IPS DF 6.9 (cell line): ENCODE measurements at regions not wholly inside any gene's neighbourhood (a gene's known extent, or its start where the extent isn't known, plus 50 kb on each side); places are given as distances from the start of the nearest gene placed in this dataset.

Experiments
- DNase-seq: peaks from one replicate; pipeline ENCODE4 v3.0.0-alpha.2; 2013; ENCODE audit warnings: low read depth, low spot score
- H3K27ac ChIP-seq: one replicate; pipeline ENCODE4 v1.5.1; 2013; ENCODE audit warnings: low read length, control low read depth
- H3K27me3 ChIP-seq: 2 replicates; pipeline ENCODE4 v1.6.1; 2013; ENCODE audit warnings: mild to moderate bottlenecking, low read length; ENCODE audit not compliant: control insufficient read depth, insufficient read depth
- H3K36me3 ChIP-seq: 2 replicates; pipeline ENCODE4 v1.6.1; 2013; ENCODE audit warnings: low read length; ENCODE audit not compliant: control insufficient read depth, insufficient read depth
- H3K4me1 ChIP-seq: 2 replicates; pipeline ENCODE4 v1.6.1; 2013; ENCODE audit warnings: low read length; ENCODE audit not compliant: control insufficient read depth, insufficient read depth
- H3K4me3 ChIP-seq: 2 replicates; pipeline ENCODE4 v1.5.1; 2013; ENCODE audit warnings: mild to moderate bottlenecking, low read length
- H3K9me3 ChIP-seq: 2 replicates; pipeline ENCODE4 v1.6.1; 2013; ENCODE audit warnings: low read length, inconsistent platforms; ENCODE audit not compliant: control insufficient read depth, insufficient read depth
- WGBS: extraction: QIAGEN DNeasy Blood & Tissue Kit; methylation state at CpG from one replicate; pipeline ENCODE4 v1.1.7; 2013; ENCODE audit warnings: mixed read lengths, missing lambda C conversion rate; ENCODE audit not compliant: insufficient read length, insufficient coverage; 5-methylcytosine and 5-hydroxymethylcytosine counted together

GRCh38 chrY:12403916-12404315 lies 297.1 kb upstream of the USP9Y start:
- no peaks in the 10 kb centered on the region for H3K4me1 ChIP-seq
- H3K27ac ChIP-seq = no peak overlapping the region
- H3K4me3 ChIP-seq = no peak overlapping the region
- H3K9me3 ChIP-seq = no peaks in the 10 kb centered on the region
- no peaks in the 10 kb centered on the region for H3K36me3 ChIP-seq
- no peaks in the 10 kb centered on the region for H3K27me3 ChIP-seq
- no peak for DNase-seq
- WGBS = no CpG with 5 or more reads among the region's 3 CpGs

GRCh38 chrY:12408236-12408635 lies 292.8 kb upstream of the USP9Y start:
- no peak for DNase-seq
- H3K27me3 ChIP-seq = no peaks in the 10 kb centered on the region
- no peak overlapping the region for H3K27ac ChIP-seq
- no CpG with 5 or more reads among the region's 3 CpGs for whole genome bisulfite sequencing
- H3K4me1 ChIP-seq = no peaks in the 10 kb centered on the region
- H3K36me3 ChIP-seq = no peaks in the 10 kb centered on the region
- H3K9me3 ChIP-seq = no peaks in the 10 kb centered on the region
- H3K4me3 ChIP-seq = no peak overlapping the region

- Histone ChIP-seq H3K4me3 (no peak overlapping the region), H3K27ac (no peak overlapping the region), H3K4me1 (no peaks in the 10 kb centered on the region), H3K36me3 (no peaks in the 10 kb centered on the region), H3K27me3 (no peaks in the 10 kb centered on the region), H3K9me3 (no peaks in the 10 kb centered on the region)
- no CpG with 5 or more reads among the region's 3 CpGs for WGBS
- no peak for DNase-seq
Measured at GRCh38 chrY:12410696-12411095, 290.3 kb upstream of the USP9Y start.

- no peak for DNase-seq
- no peaks in the 10 kb centered on the region for H3K36me3 ChIP-seq
- peak overlapping the region; percentile 17; the same call in 1 of the 2 replicates for H3K4me3 ChIP-seq
- WGBS = no CpG with 5 or more reads among the region's 60 CpGs
- H3K4me1 ChIP-seq = no peaks in the 10 kb centered on the region
- H3K27me3 ChIP-seq = no peaks in the 10 kb centered on the region
- H3K9me3 ChIP-seq = no peaks in the 10 kb centered on the region
- H3K27ac ChIP-seq = no peak overlapping the region
Measured at GRCh38 chrY:12421072-12421787, 279.8 kb upstream of the USP9Y start.

- WGBS = no CpG with 5 or more reads among the region's 18 CpGs
- DNase-seq = no peak
- Histone ChIP-seq H3K9me3 (no peaks in the 10 kb centered on the region), H3K4me1 (no peaks in the 10 kb centered on the region), H3K27me3 (no peaks in the 10 kb centered on the region), H3K27ac (no peak overlapping the region), H3K36me3 (no peaks in the 10 kb centered on the region), H3K4me3 (no peak overlapping the region)
Measured at GRCh38 chrY:12421788-12422124, 279.3 kb upstream of the USP9Y start.

GRCh38 chrY:12422536-12422935 lies 278.5 kb upstream of the USP9Y start:
- Histone ChIP-seq H3K27ac (no peak overlapping the region), H3K4me3 (no peak overlapping the region), H3K36me3 (no peaks in the 10 kb centered on the region), H3K27me3 (no peaks in the 10 kb centered on the region), H3K4me1 (no peaks in the 10 kb centered on the region), H3K9me3 (no peaks in the 10 kb centered on the region)
- WGBS = no CpG with 5 or more reads among the region's 5 CpGs
- DNase-seq = no peak

GRCh38 chrY:12423416-12424252 lies 277.4 kb upstream of the USP9Y start:
- Histone ChIP-seq H3K27me3 (no peaks in the 10 kb centered on the region), H3K4me1 (no peaks in the 10 kb centered on the region), H3K9me3 (no peaks in the 10 kb centered on the region), H3K27ac (no peak overlapping the region), H3K36me3 (no peaks in the 10 kb centered on the region), H3K4me3 (no peak overlapping the region)
- WGBS = no CpG with 5 or more reads among the region's 6 CpGs
- DNase-seq = no peak

- no peaks in the 10 kb centered on the region for H3K36me3 ChIP-seq
- H3K27me3 ChIP-seq = no peaks in the 10 kb centered on the region
- DNase-seq = no peak
- no peak overlapping the region for H3K27ac ChIP-seq
- H3K4me1 ChIP-seq = no peaks in the 10 kb centered on the region
- no peak overlapping the region for H3K4me3 ChIP-seq
- no CpG with 5 or more reads among the region's 6 CpGs for WGBS
- H3K9me3 ChIP-seq = no peaks in the 10 kb centered on the region
Measured at GRCh38 chrY:12425506-12425905, 275.5 kb upstream of the USP9Y start.

- no peak for DNase-seq
- Histone ChIP-seq H3K36me3 (no peaks in the 10 kb centered on the region), H3K4me1 (no peaks in the 10 kb centered on the region), H3K9me3 (no peaks in the 10 kb centered on the region), H3K27ac (no peak overlapping the region), H3K27me3 (no peaks in the 10 kb centered on the region), H3K4me3 (no peak overlapping the region)
- no CpG with 5 or more reads among the region's 5 CpGs for WGBS
Measured at GRCh38 chrY:12427361-12427760, 273.7 kb upstream of the USP9Y start.

GRCh38 chrY:12431546-12431945 lies 269.5 kb upstream of the USP9Y start:
- Histone ChIP-seq H3K27me3 (no peaks in the 10 kb centered on the region), H3K27ac (no peak overlapping the region), H3K9me3 (no peaks in the 10 kb centered on the region), H3K4me1 (no peaks in the 10 kb centered on the region), H3K36me3 (no peaks in the 10 kb centered on the region), H3K4me3 (no peak overlapping the region)
- no CpG with 5 or more reads among the region's 6 CpGs for WGBS
- DNase-seq = no peak
